ENCODE measurements at regions not wholly inside any gene's neighbourhood (a gene's known extent, or its start where the extent isn't known, plus 50 kb on each side); places are given as distances from the start of the nearest gene placed in this dataset.
"Not testable (repeated sequence)": the region's sequence is repeated elsewhere in the genome, so short reads cannot be mapped to it uniquely, and the experiment has no call there.

- H3K27ac Mint-ChIP-seq = no peak overlapping the region
- ATAC-seq = no peak
Measured at GRCh38 chr2:150690261-150690660, 202.8 kb upstream of the RND3 start.

GRCh38 chr2:150689590-150689989 lies 202.1 kb upstream of the RND3 start:
- Mint-ChIP-seq H3K4me1 (no peaks in the 10 kb centered on the region), H3K36me3 (no peaks in the 10 kb centered on the region), H3K4me3 (no peak overlapping the region), H3K27ac (no peak overlapping the region), H3K27me3 (no peaks in the 10 kb centered on the region), H3K9me3 (peaks cover 6% of the 10 kb centered on the region)
- no peak for ATAC-seq

More at GRCh38 chr2:150690261-150690660, 202.8 kb upstream of the RND3 start:
- no peaks in the 10 kb centered on the region for H3K4me1 Mint-ChIP-seq
- H3K9me3 Mint-ChIP-seq = peaks cover 6% of the 10 kb centered on the region
- no peak overlapping the region for H3K4me3 Mint-ChIP-seq
- H3K36me3 Mint-ChIP-seq = no peaks in the 10 kb centered on the region
- H3K27me3 Mint-ChIP-seq = no peaks in the 10 kb centered on the region

- H3K9me3 Mint-ChIP-seq = peaks cover 2% of the 10 kb centered on the region
- H3K4me1 Mint-ChIP-seq = no peaks in the 10 kb centered on the region
- H3K4me3 Mint-ChIP-seq = no peak overlapping the region
- no peak overlapping the region for H3K27ac Mint-ChIP-seq
- no peaks in the 10 kb centered on the region for H3K27me3 Mint-ChIP-seq
- ATAC-seq = no peak
- H3K36me3 Mint-ChIP-seq = no peaks in the 10 kb centered on the region
Measured at GRCh38 chr2:150688016-150688415, 200.5 kb upstream of the RND3 start.

- H3K4me3 Mint-ChIP-seq = no peak overlapping the region
- no peaks in the 10 kb centered on the region for H3K36me3 Mint-ChIP-seq
- no peak overlapping the region for H3K27ac Mint-ChIP-seq
- no peak for ATAC-seq
- no peaks in the 10 kb centered on the region for H3K4me1 Mint-ChIP-seq
- H3K9me3 Mint-ChIP-seq = no peaks in the 10 kb centered on the region
- H3K27me3 Mint-ChIP-seq = no peaks in the 10 kb centered on the region
Measured at GRCh38 chr2:150686391-150686790, 198.9 kb upstream of the RND3 start.

- no peak for ATAC-seq
- Mint-ChIP-seq H3K9me3 (peaks cover 10% of the 10 kb centered on the region), H3K4me3 (no peak overlapping the region), H3K27ac (no peak overlapping the region), H3K27me3 (no peaks in the 10 kb centered on the region), H3K36me3 (no peaks in the 10 kb centered on the region), H3K4me1 (no peaks in the 10 kb centered on the region)
Measured at GRCh38 chr2:150681120-150681804, 193.8 kb upstream of the RND3 start.

- H3K27ac Mint-ChIP-seq = no peak overlapping the region
- H3K27me3 Mint-ChIP-seq = no peaks in the 10 kb centered on the region
- ATAC-seq = no peak
- H3K36me3 Mint-ChIP-seq = no peaks in the 10 kb centered on the region
- H3K4me1 Mint-ChIP-seq = no peaks in the 10 kb centered on the region
- no peak overlapping the region for H3K4me3 Mint-ChIP-seq
- peaks cover 12% of the 10 kb centered on the region for H3K9me3 Mint-ChIP-seq
Measured at GRCh38 chr2:150679456-150680120, 192.1 kb upstream of the RND3 start.

- Mint-ChIP-seq H3K4me3 (no peak overlapping the region), H3K9me3 (peaks cover 12% of the 10 kb centered on the region), H3K4me1 (no peaks in the 10 kb centered on the region), H3K27ac (no peak overlapping the region), H3K36me3 (no peaks in the 10 kb centered on the region), H3K27me3 (no peaks in the 10 kb centered on the region)
- no peak for ATAC-seq
Measured at GRCh38 chr2:150677551-150677950, 190.1 kb upstream of the RND3 start.

- H3K4me1 Mint-ChIP-seq = no peaks in the 10 kb centered on the region
- peaks cover 12% of the 10 kb centered on the region for H3K9me3 Mint-ChIP-seq
- ATAC-seq = no peak
- no peaks in the 10 kb centered on the region for H3K36me3 Mint-ChIP-seq
- H3K4me3 Mint-ChIP-seq = no peak overlapping the region
- H3K27ac Mint-ChIP-seq = no peak overlapping the region
- H3K27me3 Mint-ChIP-seq = no peaks in the 10 kb centered on the region
Measured at GRCh38 chr2:150676747-150677383, 189.4 kb upstream of the RND3 start.

GRCh38 chr2:150675807-150676206 lies 188.3 kb upstream of the RND3 start:
- H3K36me3 Mint-ChIP-seq = no peaks in the 10 kb centered on the region
- H3K9me3 Mint-ChIP-seq = peaks cover 13% of the 10 kb centered on the region
- ATAC-seq = no peak
- H3K27ac Mint-ChIP-seq = no peak overlapping the region
- no peaks in the 10 kb centered on the region for H3K4me1 Mint-ChIP-seq
- H3K27me3 Mint-ChIP-seq = no peaks in the 10 kb centered on the region
- no peak overlapping the region for H3K4me3 Mint-ChIP-seq

- peaks cover 12% of the 10 kb centered on the region for H3K9me3 Mint-ChIP-seq
- H3K27me3 Mint-ChIP-seq = no peaks in the 10 kb centered on the region
- no peak overlapping the region for H3K4me3 Mint-ChIP-seq
- H3K4me1 Mint-ChIP-seq = no peaks in the 10 kb centered on the region
- no peaks in the 10 kb centered on the region for H3K36me3 Mint-ChIP-seq
- no peak for ATAC-seq
- no peak overlapping the region for H3K27ac Mint-ChIP-seq
Measured at GRCh38 chr2:150674283-150674682, 186.8 kb upstream of the RND3 start.

- no peaks in the 10 kb centered on the region for H3K36me3 Mint-ChIP-seq
- no peak for ATAC-seq
- no peak overlapping the region for H3K27ac Mint-ChIP-seq
- H3K9me3 Mint-ChIP-seq = peaks cover 13% of the 10 kb centered on the region
- no peaks in the 10 kb centered on the region for H3K27me3 Mint-ChIP-seq
- H3K4me3 Mint-ChIP-seq = no peak overlapping the region
- no peaks in the 10 kb centered on the region for H3K4me1 Mint-ChIP-seq
Measured at GRCh38 chr2:150672311-150672710, 184.8 kb upstream of the RND3 start.

GRCh38 chr2:150669492-150669891 lies 182.0 kb upstream of the RND3 start:
- Mint-ChIP-seq H3K4me3 (no peak overlapping the region), H3K36me3 (no peaks in the 10 kb centered on the region), H3K27me3 (no peaks in the 10 kb centered on the region), H3K27ac (no peak overlapping the region), H3K9me3 (peaks cover 10% of the 10 kb centered on the region), H3K4me1 (no peaks in the 10 kb centered on the region)
- no peak for ATAC-seq

- not testable (repeated sequence) for H3K27me3 Mint-ChIP-seq
Measured at GRCh38 chr2:150667039-150667438, 179.6 kb upstream of the RND3 start.

GRCh38 chr2:150663143-150663542 lies 175.7 kb upstream of the RND3 start:
- H3K27ac Mint-ChIP-seq = no peak overlapping the region
- no peak for ATAC-seq
- H3K36me3 Mint-ChIP-seq = no peaks in the 10 kb centered on the region
- no peak overlapping the region for H3K4me3 Mint-ChIP-seq
- H3K9me3 Mint-ChIP-seq = peaks cover 14% of the 10 kb centered on the region
- no peaks in the 10 kb centered on the region for H3K27me3 Mint-ChIP-seq
- H3K4me1 Mint-ChIP-seq = no peaks in the 10 kb centered on the region

More at GRCh38 chr2:150667039-150667438, 179.6 kb upstream of the RND3 start:
- not testable (repeated sequence) for H3K4me3 Mint-ChIP-seq, H3K27ac Mint-ChIP-seq, ATAC-seq, H3K4me1 Mint-ChIP-seq, H3K36me3 Mint-ChIP-seq
- peaks cover 10% of the 10 kb centered on the region for H3K9me3 Mint-ChIP-seq

- H3K4me3 Mint-ChIP-seq = no peak overlapping the region
- no peaks in the 10 kb centered on the region for H3K4me1 Mint-ChIP-seq
- no peak overlapping the region for H3K27ac Mint-ChIP-seq
- ATAC-seq = no peak
- no peaks in the 10 kb centered on the region for H3K36me3 Mint-ChIP-seq
- H3K27me3 Mint-ChIP-seq = no peaks in the 10 kb centered on the region
- H3K9me3 Mint-ChIP-seq = peaks cover 8% of the 10 kb centered on the region
Measured at GRCh38 chr2:150656002-150656401, 168.5 kb upstream of the RND3 start.

- no peak for ATAC-seq
- Mint-ChIP-seq H3K36me3 (no peaks in the 10 kb centered on the region), H3K4me3 (no peak overlapping the region), H3K4me1 (no peaks in the 10 kb centered on the region), H3K27me3 (no peaks in the 10 kb centered on the region), H3K27ac (no peak overlapping the region), H3K9me3 (peaks cover 3% of the 10 kb centered on the region)
Measured at GRCh38 chr2:150653351-150653750, 165.9 kb upstream of the RND3 start.

Data from stimulated activated memory B cell treated with anti-CD40 and anti-IgM and Interleukin-4, amounts not matched to agents 10 μg/mL and 1 μg/mL and 100 μg/mL, for 72 hours (primary cell).